ENCODE measurements at regions not wholly inside any gene's neighbourhood (a gene's known extent, or its start where the extent isn't known, plus 50 kb on each side); places are given as distances from the start of the nearest gene placed in this dataset.

- no peak for DNase-seq (ENCODE audit: low read depth)
Measured at GRCh38 chr13:40290758-40291157, 375.7 kb downstream of the FOXO1 start.

GRCh38 chr13:40292108-40292507 is 374.3 kb downstream of the FOXO1 start:
- DNase-seq (ENCODE audit: low read depth) = no peak

- no peak for DNase-seq (ENCODE audit: low read depth)
Measured at GRCh38 chr13:40292536-40292935, 373.9 kb downstream of the FOXO1 start.

GRCh38 chr13:40302351-40302750 is 364.1 kb downstream of the FOXO1 start:
- peak; percentile 23 for DNase-seq (ENCODE audit: low read depth)

- peak; percentile 66 for DNase-seq (ENCODE audit: low read depth)
Measured at GRCh38 chr13:40304391-40304790, 362.1 kb downstream of the FOXO1 start.

- DNase-seq (ENCODE audit: low read depth) = no peak
Measured at GRCh38 chr13:40306817-40307216, 359.6 kb downstream of the FOXO1 start.

- DNase-seq (ENCODE audit: low read depth) = no peak
Measured at GRCh38 chr13:40309881-40310280, 356.6 kb downstream of the FOXO1 start.

GRCh38 chr13:40311356-40312101 is 354.9 kb downstream of the FOXO1 start:
- DNase-seq (ENCODE audit: low read depth) = no peak

- DNase-seq (ENCODE audit: low read depth) = peak; percentile 30
Measured at GRCh38 chr13:40313269-40314200, 352.9 kb downstream of the FOXO1 start.

- DNase-seq (ENCODE audit: low read depth) = peak; percentile 46
Measured at GRCh38 chr13:40315416-40316064, 350.9 kb downstream of the FOXO1 start.

GRCh38 chr13:40316301-40316700 is 350.1 kb downstream of the FOXO1 start:
- DNase-seq (ENCODE audit: low read depth) = no peak

GRCh38 chr13:40317980-40318327 is 348.5 kb downstream of the FOXO1 start:
- no peak for DNase-seq (ENCODE audit: low read depth)

- no peak for DNase-seq (ENCODE audit: low read depth)
Measured at GRCh38 chr13:40318366-40318765, 348.1 kb downstream of the FOXO1 start.

- no peak for DNase-seq (ENCODE audit: low read depth)
Measured at GRCh38 chr13:40319699-40320579, 346.5 kb downstream of the FOXO1 start.

- no peak for DNase-seq (ENCODE audit: low read depth)
Measured at GRCh38 chr13:40328091-40328490, 338.4 kb downstream of the FOXO1 start.

- no peak for DNase-seq (ENCODE audit: low read depth)
Measured at GRCh38 chr13:40329781-40330485, 336.5 kb downstream of the FOXO1 start.

GRCh38 chr13:40330950-40331349 is 335.5 kb downstream of the FOXO1 start:
- DNase-seq (ENCODE audit: low read depth) = no peak

- DNase-seq (ENCODE audit: low read depth) = no peak
Measured at GRCh38 chr13:40331802-40332201, 334.6 kb downstream of the FOXO1 start.

- no peak for DNase-seq (ENCODE audit: low read depth)
Measured at GRCh38 chr13:40333226-40333625, 333.2 kb downstream of the FOXO1 start.

GRCh38 chr13:40334031-40334430 is 332.4 kb downstream of the FOXO1 start:
- DNase-seq (ENCODE audit: low read depth) = no peak

- DNase-seq (ENCODE audit: low read depth) = no peak
Measured at GRCh38 chr13:40334616-40335015, 331.8 kb downstream of the FOXO1 start.
